Adipocyte (in vitro differentiated cells): ENCODE measurements at regions not wholly inside any gene's neighbourhood (a gene's known extent, or its start where the extent isn't known, plus 50 kb on each side); places are given as distances from the start of the nearest gene placed in this dataset.
"Not testable (repeated sequence)": the region's sequence is repeated elsewhere in the genome, so short reads cannot be mapped to it uniquely, and the experiment has no call there.

ENCODE experiments used
- DNase-seq: peaks from one replicate; pipeline ENCODE4 v3.0.0-alpha.2; 2015; ENCODE audit warnings: low read depth
- H3K27me3 ChIP-seq: replicated peaks from 2 replicates; pipeline ENCODE4 v1.7.0; 2013; ENCODE audit warnings: mild to moderate bottlenecking, low read length, moderate library complexity; ENCODE audit not compliant: control insufficient read depth, insufficient read depth
- H3K36me3 ChIP-seq: 2 replicates; pipeline ENCODE4 v1.7.0; 2013; ENCODE audit warnings: low read length, mild to moderate bottlenecking, moderate library complexity; ENCODE audit not compliant: control insufficient read depth, insufficient read depth, severe bottlenecking
- H3K4me1 ChIP-seq: 2 replicates; pipeline ENCODE4 v1.7.0; 2013; ENCODE audit warnings: mild to moderate bottlenecking, low read length, moderate library complexity; ENCODE audit not compliant: control insufficient read depth, insufficient read depth
- H3K4me3 ChIP-seq: 2 replicates; pipeline ENCODE4 v1.7.0; 2013; ENCODE audit warnings: mild to moderate bottlenecking, low read length, moderate library complexity
- H3K9ac ChIP-seq: 2 replicates; pipeline ENCODE4 v1.7.0; 2013; ENCODE audit warnings: mild to moderate bottlenecking, low read length, moderate library complexity
- H3K9me3 ChIP-seq: 2 replicates; pipeline ENCODE4 v1.7.0; 2013; ENCODE audit warnings: mild to moderate bottlenecking, low read length, moderate library complexity; ENCODE audit not compliant: control insufficient read depth

DNA sequence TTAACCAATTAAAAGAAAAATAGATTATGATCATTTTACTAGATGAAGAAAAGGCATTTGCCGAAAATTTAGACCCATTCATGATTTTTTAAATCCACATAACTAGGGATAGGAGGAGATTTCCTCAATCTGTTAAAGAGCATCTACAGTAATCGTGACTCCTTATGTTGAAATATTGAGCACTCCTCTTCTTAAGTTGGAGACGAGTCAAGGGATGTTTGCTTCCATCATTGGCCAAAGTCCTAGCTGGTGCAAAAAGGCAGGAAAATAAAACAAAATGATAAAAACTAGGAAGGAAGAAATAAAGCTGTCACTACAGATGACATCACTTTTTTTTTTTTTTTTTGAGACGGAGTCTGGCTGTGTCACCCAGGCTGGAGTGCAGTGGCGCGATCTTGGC lies 245.6 kb upstream of the KAZN start:
- Histone ChIP-seq H3K4me3 (no peak overlapping the region), H3K9me3 (peaks cover 3% of the 10 kb centered on the region), H3K9ac (no peak overlapping the region), H3K36me3 (no peaks in the 10 kb centered on the region), H3K27me3 (no peaks in the 10 kb centered on the region), H3K4me1 (no peaks in the 10 kb centered on the region)
- no peak for DNase-seq

DNA sequence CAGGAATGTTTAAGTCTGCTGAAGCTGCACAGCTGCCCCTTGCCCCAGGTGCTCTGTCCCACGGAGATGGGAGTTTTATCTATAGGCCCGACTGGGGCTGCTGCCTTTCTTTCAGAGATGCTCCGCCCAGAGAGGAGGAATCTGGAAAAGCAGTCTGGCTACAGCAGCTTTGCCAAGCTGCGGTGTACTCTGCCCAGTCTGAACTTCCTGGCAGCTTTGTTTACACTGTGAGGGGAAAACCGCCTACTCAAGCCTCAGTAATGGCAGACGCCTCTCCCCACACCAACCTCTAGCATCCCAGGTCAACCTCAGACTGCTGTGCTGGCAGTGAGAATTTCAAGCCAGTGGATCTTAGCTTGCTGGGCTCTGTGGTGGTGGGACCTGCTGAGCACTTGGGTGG lies 237.5 kb upstream of the KAZN start:
- H3K27me3 ChIP-seq, DNase-seq, H3K9me3 ChIP-seq, H3K9ac ChIP-seq, H3K4me3 ChIP-seq, H3K36me3 ChIP-seq: not testable (repeated sequence)
- peaks cover 10% of the 10 kb centered on the region for H3K4me1 ChIP-seq

DNA sequence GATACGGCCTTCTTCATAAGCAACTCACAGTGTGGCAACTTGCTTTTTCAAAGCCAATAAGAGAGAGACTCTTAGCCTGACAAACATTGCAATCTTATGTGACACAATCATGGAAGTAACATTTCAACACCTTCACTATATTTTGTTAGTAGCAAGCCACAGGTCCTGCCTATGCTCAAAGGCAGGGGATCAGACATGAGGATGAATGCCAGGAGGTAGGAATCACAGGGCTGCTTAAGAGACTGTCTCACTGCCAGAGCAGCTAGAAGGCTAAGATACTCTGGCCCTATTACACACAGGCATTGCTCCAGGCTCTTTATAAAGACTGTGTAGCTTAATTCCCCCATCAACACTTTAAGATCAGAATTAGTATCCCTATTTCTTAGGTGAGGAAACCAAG lies 236.2 kb upstream of the KAZN start:
- Histone ChIP-seq H3K36me3 (no peaks in the 10 kb centered on the region), H3K4me3 (no peak overlapping the region), H3K4me1 (peaks cover 18% of the 10 kb centered on the region), H3K9me3 (peaks cover 6% of the 10 kb centered on the region), H3K27me3 (no peaks in the 10 kb centered on the region), H3K9ac (no peak overlapping the region)
- no peak for DNase-seq

DNA sequence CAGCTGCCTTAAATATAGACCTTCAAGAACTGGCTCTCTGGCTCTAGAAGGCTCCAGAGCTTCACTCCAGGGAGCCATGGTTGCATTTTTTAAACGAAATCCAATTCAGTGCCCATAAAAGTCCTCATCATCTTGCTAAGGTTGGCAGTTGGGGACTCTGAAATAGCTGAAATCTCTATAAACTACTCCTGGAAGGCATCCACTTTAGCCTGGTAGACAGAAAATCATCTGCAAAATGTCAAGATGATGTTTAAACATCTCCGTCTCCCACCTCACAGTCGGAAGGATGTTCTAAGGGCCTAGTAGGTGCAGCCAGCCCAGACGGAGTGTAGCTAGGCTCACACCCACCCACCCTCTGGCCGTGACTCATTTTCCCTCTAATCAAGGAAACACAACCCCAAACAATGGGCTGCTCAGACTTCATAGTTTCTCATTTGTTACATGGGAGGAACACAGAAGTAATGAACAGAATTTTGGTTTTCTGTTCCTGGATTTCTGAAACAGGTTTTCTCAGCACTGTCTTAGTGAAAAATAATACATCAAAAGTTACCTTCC lies 235.4 kb upstream of the KAZN start:
- Histone ChIP-seq H3K27me3 (no peaks in the 10 kb centered on the region), H3K4me1 (peaks cover 18% of the 10 kb centered on the region), H3K4me3 (no peak overlapping the region), H3K36me3 (no peaks in the 10 kb centered on the region), H3K9me3 (peaks cover 6% of the 10 kb centered on the region), H3K9ac (no peak overlapping the region)
- no peak for DNase-seq

DNA sequence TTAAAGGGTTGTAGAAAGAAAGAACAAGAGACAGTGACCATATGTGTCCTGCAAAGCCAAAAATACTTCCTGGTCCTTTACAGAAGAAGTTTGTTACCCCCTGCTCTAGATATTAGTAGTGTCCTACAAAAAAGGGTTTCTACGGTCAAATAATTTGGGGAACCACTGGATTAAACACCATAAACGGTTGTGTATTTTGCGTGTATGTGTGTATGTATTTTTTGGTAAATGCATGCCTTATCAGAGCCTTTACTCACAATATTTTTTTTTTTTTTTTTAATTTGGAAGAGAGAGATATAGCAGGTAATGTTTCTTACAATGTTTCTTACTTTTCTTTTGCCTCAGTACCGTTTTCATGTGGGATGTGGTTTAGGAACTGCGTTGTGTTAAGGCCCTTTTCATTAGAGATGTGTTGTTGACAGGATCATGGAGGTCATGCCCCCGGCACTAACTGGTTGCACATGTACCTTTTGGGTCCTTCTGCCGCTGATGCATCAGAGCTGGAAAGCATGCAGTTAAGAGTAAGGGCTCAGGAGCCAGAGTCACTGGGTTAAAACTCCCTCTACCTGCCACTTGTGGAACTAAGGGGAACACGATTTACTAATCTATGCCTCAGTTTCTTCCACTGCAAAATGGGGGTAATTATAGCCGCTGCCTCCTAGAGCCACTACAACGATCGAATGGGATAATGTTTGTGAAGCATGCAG lies 234.6 kb upstream of the KAZN start:
- Histone ChIP-seq H3K9ac (no peak overlapping the region), H3K4me1 (peaks cover 18% of the 10 kb centered on the region), H3K36me3 (no peaks in the 10 kb centered on the region), H3K27me3 (no peaks in the 10 kb centered on the region), H3K9me3 (peaks cover 6% of the 10 kb centered on the region), H3K4me3 (no peak overlapping the region)
- DNase-seq: no peak

DNA sequence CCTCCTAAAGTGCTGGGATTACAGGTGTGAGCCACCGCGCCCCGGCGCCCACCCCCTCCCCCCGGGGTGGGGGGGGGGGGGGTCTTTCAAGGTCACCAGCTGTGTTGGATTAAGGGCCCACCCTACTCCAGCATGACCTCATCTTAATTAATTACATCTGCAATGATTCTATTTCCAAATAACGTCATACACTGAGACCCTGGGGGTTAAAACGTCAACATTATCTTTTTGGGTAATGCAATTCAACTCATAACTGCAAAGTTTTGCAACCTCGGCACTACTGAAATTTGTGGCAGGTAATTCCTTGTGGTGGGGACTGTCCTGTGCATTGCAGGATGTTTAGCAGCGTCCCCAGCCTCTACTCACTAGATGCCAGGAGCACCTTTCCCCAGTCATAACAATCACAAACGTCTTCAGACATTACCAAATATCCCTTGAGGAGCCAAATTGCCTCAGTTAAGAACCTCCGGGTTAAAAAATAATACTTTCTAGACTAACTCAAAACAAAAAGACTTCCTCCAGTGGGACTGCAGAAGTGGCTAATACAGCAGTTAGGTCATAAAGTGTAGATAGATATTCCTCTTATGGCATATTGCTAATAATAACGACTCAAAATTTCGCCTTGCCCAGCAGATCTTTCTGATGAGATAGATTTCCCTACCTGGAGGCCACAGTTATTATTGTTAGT lies 233.0 kb upstream of the KAZN start:
- Histone ChIP-seq H3K27me3 (peaks cover 4% of the 10 kb centered on the region), H3K4me3 (peak overlapping the region; percentile 66), H3K4me1 (peaks cover 18% of the 10 kb centered on the region), H3K9me3 (peaks cover 6% of the 10 kb centered on the region), H3K9ac (peak overlapping the region; percentile 37), H3K36me3 (no peaks in the 10 kb centered on the region)
- no peak for DNase-seq

DNA sequence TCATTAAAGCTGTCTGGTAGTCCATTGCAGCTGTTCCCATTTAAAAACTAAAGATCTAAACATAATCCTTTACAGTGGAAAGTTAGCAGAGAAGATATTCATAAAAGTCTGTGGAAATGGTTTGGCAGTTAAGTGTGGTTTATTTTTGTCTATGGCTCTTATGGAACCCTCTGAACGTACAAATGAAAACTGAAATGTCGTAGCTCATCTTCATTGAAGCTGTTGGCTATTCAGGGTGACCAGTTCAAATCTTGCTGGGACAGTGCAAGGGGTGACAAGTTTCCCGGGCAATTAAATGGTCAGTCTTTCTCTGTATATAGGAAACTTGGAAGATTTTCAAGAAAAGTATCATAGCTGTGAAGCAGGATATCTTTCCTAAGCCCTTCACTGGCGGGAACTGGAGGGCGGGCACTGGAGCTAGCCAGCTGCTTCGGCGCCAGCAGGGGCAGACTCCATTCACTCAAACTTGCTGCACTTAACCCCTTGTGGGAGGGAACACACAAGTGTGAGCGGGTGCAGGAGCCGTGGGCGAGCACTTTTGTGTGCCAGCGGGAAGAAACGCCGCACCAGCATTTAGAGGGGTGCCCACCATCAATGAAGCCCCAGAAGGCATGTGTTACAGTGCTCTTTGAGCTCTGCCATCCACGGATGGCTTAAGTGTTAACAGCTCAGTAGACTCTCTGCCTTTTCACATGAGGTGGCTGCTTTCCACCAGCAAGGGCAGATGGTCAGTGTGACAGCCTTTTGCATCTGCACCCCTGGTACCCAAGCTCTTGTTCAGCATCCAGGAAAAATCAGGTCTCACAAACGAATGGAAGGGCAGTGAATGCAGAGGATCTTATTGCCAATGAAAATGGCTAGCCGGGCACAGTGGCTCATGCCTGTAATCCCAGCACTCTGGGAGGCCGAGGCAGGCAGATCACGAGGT lies 232.1 kb upstream of the KAZN start:
- Histone ChIP-seq H3K9me3 (peaks cover 6% of the 10 kb centered on the region), H3K27me3 (peaks cover 4% of the 10 kb centered on the region), H3K36me3 (no peaks in the 10 kb centered on the region), H3K4me1 (peaks cover 16% of the 10 kb centered on the region), H3K9ac (peak overlapping the region; percentile 37), H3K4me3 (peak overlapping the region; percentile 66)
- DNase-seq: peak; percentile 11

DNA sequence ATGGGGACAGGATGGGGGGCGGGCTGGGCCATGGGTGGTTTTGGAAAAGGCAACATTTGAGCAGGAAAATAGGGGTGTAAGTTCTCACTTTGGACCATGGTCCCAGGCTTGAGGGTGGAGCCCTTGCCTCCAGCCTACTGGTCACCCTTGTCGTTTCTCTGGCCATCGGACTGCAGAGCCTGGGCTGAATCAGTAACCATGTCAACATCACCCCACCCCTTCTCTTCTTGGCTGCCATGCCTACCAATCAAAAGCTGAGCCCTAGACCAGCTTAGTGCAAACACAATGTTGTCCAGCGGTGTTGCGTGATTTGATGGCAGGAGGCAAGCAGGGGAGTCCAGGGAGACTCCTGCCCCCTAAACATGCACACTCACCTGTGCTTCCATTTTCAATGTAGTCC lies 231.0 kb upstream of the KAZN start:
- H3K9me3 ChIP-seq: no peaks in the 10 kb centered on the region
- H3K36me3 ChIP-seq: no peaks in the 10 kb centered on the region
- H3K27me3 ChIP-seq: peaks cover 4% of the 10 kb centered on the region
- no peak overlapping the region for H3K9ac ChIP-seq
- DNase-seq: no peak
- peaks cover 21% of the 10 kb centered on the region for H3K4me1 ChIP-seq
- no peak overlapping the region for H3K4me3 ChIP-seq

DNA sequence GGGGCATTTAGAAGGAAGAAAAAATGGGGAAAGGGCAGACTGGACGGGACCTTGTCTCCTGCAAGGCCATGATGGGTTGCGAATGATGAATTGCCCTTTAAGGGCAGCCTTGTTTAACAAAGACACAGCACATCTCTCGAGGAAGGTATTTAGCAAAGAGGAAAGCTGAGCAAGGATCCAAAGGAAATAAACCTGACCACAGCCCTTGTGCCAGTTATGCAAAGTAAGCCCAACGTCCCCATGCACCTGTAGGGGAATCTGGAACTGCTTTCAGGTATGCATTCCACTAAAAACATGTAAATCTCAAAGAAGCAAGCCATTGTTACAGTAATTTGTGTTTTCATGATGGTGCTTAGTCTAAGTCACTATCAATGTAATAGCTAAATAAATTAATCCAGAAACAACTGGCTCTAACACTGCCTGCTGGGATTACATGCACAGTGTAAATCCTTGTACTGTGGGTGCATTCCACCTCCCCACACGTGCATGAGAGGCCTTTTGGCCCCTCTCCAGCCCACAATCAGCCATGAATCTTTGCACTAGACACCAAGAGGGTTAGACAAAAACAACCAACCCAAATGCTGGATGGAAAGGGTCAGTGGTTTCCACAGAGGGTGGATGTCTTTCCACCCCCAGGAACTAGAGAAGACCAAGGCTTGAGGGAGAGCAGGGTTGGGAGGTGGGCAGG lies 228.8 kb upstream of the KAZN start:
- H3K36me3 ChIP-seq: no peaks in the 10 kb centered on the region
- no peaks in the 10 kb centered on the region for H3K9me3 ChIP-seq
- H3K27me3 ChIP-seq: peaks cover 4% of the 10 kb centered on the region
- no peak overlapping the region for H3K4me3 ChIP-seq
- peaks cover 23% of the 10 kb centered on the region for H3K4me1 ChIP-seq
- no peak overlapping the region for H3K9ac ChIP-seq
- no peak for DNase-seq

DNA sequence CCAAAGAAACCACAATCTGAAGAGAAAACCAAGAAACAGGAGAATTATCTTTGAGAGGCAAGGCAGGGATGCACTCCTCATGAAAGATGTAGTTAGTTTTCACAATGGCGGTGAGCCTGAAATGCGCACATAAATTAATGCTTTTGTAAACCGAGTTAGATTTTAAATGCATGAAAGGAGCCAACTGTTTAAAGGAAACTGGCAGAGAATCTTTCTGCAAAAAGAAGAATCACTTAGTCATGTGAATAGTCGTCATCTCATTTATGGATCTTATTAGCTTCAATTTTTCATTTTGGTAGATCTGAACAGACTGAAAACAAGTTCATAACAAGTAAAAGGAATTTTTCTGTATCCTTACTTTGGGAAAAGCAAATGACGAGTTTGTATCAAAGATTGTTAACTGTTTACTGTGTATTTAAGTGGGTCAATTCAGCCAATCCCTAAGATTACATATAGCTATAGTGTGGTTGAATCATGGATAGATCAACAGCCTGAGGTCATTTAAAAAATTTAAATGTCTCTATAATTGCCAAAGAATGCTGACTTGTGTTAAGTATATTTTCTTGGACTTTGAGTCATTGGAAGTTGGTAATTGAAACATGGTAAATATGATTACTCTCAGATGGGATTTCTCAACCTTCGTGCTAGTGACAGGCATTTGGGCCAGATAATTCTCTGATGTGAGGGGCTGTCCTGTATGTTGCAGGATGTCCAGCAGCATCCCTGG lies 226.6 kb upstream of the KAZN start:
- Histone ChIP-seq H3K9me3 (no peaks in the 10 kb centered on the region), H3K4me3 (no peak overlapping the region), H3K4me1 (peaks cover 8% of the 10 kb centered on the region), H3K36me3 (no peaks in the 10 kb centered on the region), H3K27me3 (peaks cover 4% of the 10 kb centered on the region), H3K9ac (no peak overlapping the region)
- DNase-seq: peak; percentile 46
